C4-2B (cell line): ENCODE measurements at regions not wholly inside any gene's neighbourhood (a gene's known extent, or its start where the extent isn't known, plus 50 kb on each side); places are given as distances from the start of the nearest gene placed in this dataset.

ENCODE experiments used
- H3K27ac ChIP-seq: fragments of 450-650 bp; 2 replicates; pipeline ENCODE4 v1.5.1; 2017
- CTCF ChIP-seq: fragments of 450-650 bp; conservative IDR thresholded peaks from 2 replicates; pipeline ENCODE4 v1.5.1; 2017; ENCODE audit warnings: mild to moderate bottlenecking
- ZFX ChIP-seq: fragments of 450-650 bp; IDR thresholded peaks from 2 replicates; pipeline ENCODE4 v1.6.1; 2017

GRCh38 chr4:117623326-117623725, 411.0 kb upstream of the NDST3 start:
- H3K27ac ChIP-seq, result no peak overlapping the region
- no peak for TF ChIP-seq ZFX
- no peak for TF ChIP-seq CTCF

GRCh38 chr4:117626664-117627063, 407.6 kb upstream of the NDST3 start:
- no peak for TF ChIP-seq CTCF
- no peak for TF ChIP-seq ZFX
- H3K27ac ChIP-seq, result no peak overlapping the region

GRCh38 chr4:117634716-117635115, 399.6 kb upstream of the NDST3 start:
- TF ChIP-seq ZFX (no peak), CTCF (no peak)
- no peak overlapping the region for H3K27ac ChIP-seq

- no peak for TF ChIP-seq ZFX
- TF ChIP-seq CTCF, result no peak
- H3K27ac ChIP-seq, result no peak overlapping the region
Measured at GRCh38 chr4:117637347-117637746, 396.9 kb upstream of the NDST3 start.

- TF ChIP-seq CTCF (no peak), ZFX (no peak)
- H3K27ac ChIP-seq, result no peak overlapping the region
Measured at GRCh38 chr4:117640836-117641235, 393.4 kb upstream of the NDST3 start.

GRCh38 chr4:117641519-117641918, 392.8 kb upstream of the NDST3 start:
- no peak overlapping the region for H3K27ac ChIP-seq

GRCh38 chr4:117654079-117654478, 380.2 kb upstream of the NDST3 start:
- no peak overlapping the region for H3K27ac ChIP-seq
- no peak for TF ChIP-seq ZFX
- TF ChIP-seq CTCF, result no peak

More at GRCh38 chr4:117641519-117641918, 392.8 kb upstream of the NDST3 start:
- TF ChIP-seq ZFX, result no peak
- TF ChIP-seq CTCF, result no peak
